ENCODE measurements at regions not wholly inside any gene's neighbourhood (a gene's known extent, or its start where the extent isn't known, plus 50 kb on each side); places are given as distances from the start of the nearest gene placed in this dataset.

GRCh38 chr9:13503599-13503998 lies 224.1 kb upstream of the MPDZ start:
- no peak for DNase-seq (ENCODE audit: low read depth, low spot score)
- H3K27me3 ChIP-seq (ENCODE audit: control insufficient read depth in 2 of 2, insufficient read depth in 2 of 2, low read length in 2 of 2), result no peaks in the 10 kb centered on the region
- CTCF ChIA-PET, result no interaction called here

More at GRCh38 chr9:13503599-13503998, 224.1 kb upstream of the MPDZ start:
- Histone ChIP-seq H3K9ac (replicated peaks; ENCODE audit: extremely low read depth, insufficient read depth, low read length) (no peak overlapping the region), H4K20me1 (replicated peaks; ENCODE audit: control insufficient read depth, extremely low read depth, insufficient read depth, low read length) (no peaks in the 10 kb centered on the region), H3K36me3 (ENCODE audit: control insufficient read depth in 2 of 2, extremely low read depth in 1 of 2, insufficient read depth in 2 of 2, low read length in 2 of 2) (no peaks in the 10 kb centered on the region), H3K4me1 (ENCODE audit: control insufficient read depth, extremely low read depth, insufficient read depth, low read length) (no peaks in the 10 kb centered on the region), H2AFZ (ENCODE audit: low read depth, low read length) (no peak overlapping the region), H3K79me2 (ENCODE audit: control insufficient read depth, insufficient read depth, low read length) (no peaks in the 10 kb centered on the region), H3K4me3 (replicated peaks in 1 of 3; ENCODE audit: insufficient read depth in 1 of 3, low read depth in 1 of 3, low read length in 3 of 3) (no peak overlapping the region), H3K9me3 (replicated peaks; ENCODE audit: control insufficient read depth, insufficient read depth, low read length) (no peaks in the 10 kb centered on the region), H3K27ac (ENCODE audit: insufficient read depth, low read depth, low read length) (no peak overlapping the region), H3K9me1 (replicated peaks; ENCODE audit: control insufficient read depth, extremely low read depth, insufficient read depth, low read length) (no peaks in the 10 kb centered on the region), H3K4me2 (ENCODE audit: insufficient read depth, low read length) (no peak overlapping the region)
- intact Hi-C loops (cut with micrococcal nuclease), result no loop called here
- BruUV-seq (replicated peaks), result no TSS peak
- TF ChIP-seq, protein P1, sequence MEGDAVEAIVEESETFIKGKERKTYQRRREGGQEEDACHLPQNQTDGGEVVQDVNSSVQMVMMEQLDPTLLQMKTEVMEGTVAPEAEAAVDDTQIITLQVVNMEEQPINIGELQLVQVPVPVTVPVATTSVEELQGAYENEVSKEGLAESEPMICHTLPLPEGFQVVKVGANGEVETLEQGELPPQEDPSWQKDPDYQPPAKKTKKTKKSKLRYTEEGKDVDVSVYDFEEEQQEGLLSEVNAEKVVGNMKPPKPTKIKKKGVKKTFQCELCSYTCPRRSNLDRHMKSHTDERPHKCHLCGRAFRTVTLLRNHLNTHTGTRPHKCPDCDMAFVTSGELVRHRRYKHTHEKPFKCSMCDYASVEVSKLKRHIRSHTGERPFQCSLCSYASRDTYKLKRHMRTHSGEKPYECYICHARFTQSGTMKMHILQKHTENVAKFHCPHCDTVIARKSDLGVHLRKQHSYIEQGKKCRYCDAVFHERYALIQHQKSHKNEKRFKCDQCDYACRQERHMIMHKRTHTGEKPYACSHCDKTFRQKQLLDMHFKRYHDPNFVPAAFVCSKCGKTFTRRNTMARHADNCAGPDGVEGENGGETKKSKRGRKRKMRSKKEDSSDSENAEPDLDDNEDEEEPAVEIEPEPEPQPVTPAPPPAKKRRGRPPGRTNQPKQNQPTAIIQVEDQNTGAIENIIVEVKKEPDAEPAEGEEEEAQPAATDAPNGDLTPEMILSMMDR (IDR thresholded peaks at IDR 0.05; ENCODE audit: extremely low read depth in 1 of 2, insufficient read depth in 1 of 2, low read depth in 1 of 2, low read length in 2 of 2), result no peak
- TF ChIP-seq MAX (IDR thresholded peaks at IDR 0.05; ENCODE audit: insufficient read depth, insufficient read length) (no peak), EZH2 (IDR thresholded peaks at IDR 0.05; ENCODE audit: borderline replicate concordance, low read depth, low read length, severe bottlenecking) (no peak), FOS (IDR thresholded peaks at IDR 0.05; ENCODE audit: borderline replicate concordance, insufficient read depth, low read length) (no peak), MYC (IDR thresholded peaks at IDR 0.05; ENCODE audit: low read depth, low read length) (no peak), JUN (IDR thresholded peaks at IDR 0.05; ENCODE audit: borderline replicate concordance, insufficient read depth, insufficient read length, low read depth) (no peak), GATA2 (IDR thresholded peaks at IDR 0.05; ENCODE audit: insufficient read depth, insufficient read length, low read depth, low read length) (no peak), POLR2AphosphoS5 (IDR thresholded peaks at IDR 0.05; ENCODE audit: insufficient read depth, low read depth, low read length) (no peak), POLR2A (IDR thresholded peaks at IDR 0.05; ENCODE audit: low read depth, low read length) (no peak)
- dilution Hi-C loops (cut with MboI; ENCODE audit: extremely low pct_ligation_motif_present, low sequenced_read_pairs), result no loop called here
- FAIRE-seq, result no peak
- POLR2A ChIA-PET, result no interaction called here

Data from endothelial cell of umbilical vein (primary cell).